Hepatocyte (in vitro differentiated cells): ENCODE measurements at regions not wholly inside any gene's neighbourhood (a gene's known extent, or its start where the extent isn't known, plus 50 kb on each side); places are given as distances from the start of the nearest gene placed in this dataset.
"Not testable (repeated sequence)": the region's sequence is repeated elsewhere in the genome, so short reads cannot be mapped to it uniquely, and the experiment has no call there.

Experiments used
- DNase-seq: peaks from one replicate; pipeline ENCODE4 v3.0.0-alpha.2; 2016; ENCODE audit warnings: low spot score
- H2AFZ ChIP-seq: fragments of 200-600 bp; sonication (generic); 2 replicates; pipeline ENCODE4 v1.6.0; 2016; ENCODE audit warnings: antibody characterized with exemption, mild to moderate bottlenecking
- H3K27ac ChIP-seq: fragments of 200-600 bp; sonication (generic); 2 replicates; pipeline ENCODE4 v1.5.1; 2016; ENCODE audit warnings: mild to moderate bottlenecking
- H3K27me3 ChIP-seq: fragments of 200-600 bp; sonication (generic); 2 replicates; pipeline ENCODE4 v1.6.1; 2016
- H3K36me3 ChIP-seq: fragments of 200-600 bp; sonication (generic); replicated peaks from 2 replicates; pipeline ENCODE4 v1.5.1; 2016; ENCODE audit warnings: low read depth; ENCODE audit not compliant: insufficient read depth
- H3K4me1 ChIP-seq: fragments of 200-600 bp; sonication (generic); 2 replicates; pipeline ENCODE4 v1.5.1; 2016; ENCODE audit warnings: mild to moderate bottlenecking, moderate library complexity; ENCODE audit not compliant: insufficient read depth
- H3K4me2 ChIP-seq: fragments of 200-600 bp; sonication (generic); 2 replicates; pipeline ENCODE4 v1.6.0; 2016
- H3K4me3 ChIP-seq: fragments of 200-600 bp; sonication (generic); 2 replicates; pipeline ENCODE4 v1.5.1; 2016; ENCODE audit warnings: mild to moderate bottlenecking
- H3K79me2 ChIP-seq: fragments of 200-600 bp; sonication (generic); 2 replicates; pipeline ENCODE4 v1.6.0; 2017; ENCODE audit warnings: mild to moderate bottlenecking
- H3K9me2 ChIP-seq: fragments of 200-600 bp; sonication (generic); replicated peaks from 2 replicates; pipeline ENCODE4 v1.6.0; 2017; ENCODE audit warnings: mild to moderate bottlenecking; ENCODE audit not compliant: insufficient read depth
- H3K9me3 ChIP-seq: fragments of 200-600 bp; sonication (generic); 2 replicates; pipeline ENCODE4 v1.5.1; 2016; ENCODE audit warnings: low read depth, mild to moderate bottlenecking
- H4K20me1 ChIP-seq: fragments of 200-600 bp; sonication (generic); 2 replicates; pipeline ENCODE4 v1.6.0; 2016; ENCODE audit warnings: mild to moderate bottlenecking; ENCODE audit not compliant: insufficient read depth, poor library complexity, severe bottlenecking
- EZH2 ChIP-seq: fragments of 200-600 bp; sonication (generic); IDR thresholded peaks from 2 replicates; pipeline ENCODE4 v1.6.1; 2016; ENCODE audit warnings: antibody characterized with exemption, mild to moderate bottlenecking, borderline replicate concordance
- EZH2phosphoT487 ChIP-seq: fragments of 200-600 bp; sonication (generic); IDR thresholded peaks from one replicate; pipeline ENCODE4 v1.6.1; 2018; ENCODE audit warnings: antibody characterized with exemption, mild to moderate bottlenecking, low read depth, moderate library complexity; ENCODE audit not compliant: unreplicated experiment, severe bottlenecking
- WGBS: methylation state at CpG from one replicate; pipeline ENCODE4 v1.1.6; 2016; ENCODE audit warnings: low lambda C conversion rate; ENCODE audit errors: missing lambda C conversion rate; 5-methylcytosine and 5-hydroxymethylcytosine counted together
- TF ChIP-seq, protein P1 (sequence below): fragments of 200-600 bp; sonication (generic); IDR thresholded peaks from 2 replicates; pipeline ENCODE4 v1.5.1; 2016; ENCODE audit warnings: antibody characterized with exemption, mild to moderate bottlenecking; ENCODE audit not compliant: poor library complexity

DNA sequence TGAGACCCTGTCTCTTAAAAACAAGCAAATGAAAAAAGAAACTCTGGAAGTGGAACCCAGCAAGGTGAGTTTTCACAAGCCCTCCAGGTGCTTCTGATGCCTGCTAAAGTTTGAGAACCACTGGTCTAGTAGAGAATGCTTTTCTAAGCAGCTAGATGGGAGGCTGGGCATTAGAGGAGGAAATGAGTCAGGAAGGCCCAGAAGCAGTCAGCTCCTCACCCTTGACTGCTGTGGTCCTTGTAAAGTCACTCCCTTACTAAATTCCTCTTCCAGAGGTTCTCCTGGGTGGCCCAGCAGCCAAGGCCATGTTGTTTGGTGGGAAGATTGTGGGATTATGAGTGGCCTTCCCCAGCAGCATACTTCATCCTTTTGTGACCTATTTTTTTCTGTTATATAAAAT is 52.0 kb upstream of the FYN start:
- Histone ChIP-seq H3K79me2 (no peaks in the 10 kb centered on the region), H3K27ac (no peak overlapping the region), H3K36me3 (no peaks in the 10 kb centered on the region), H3K4me2 (no peak overlapping the region), H2AFZ (no peak overlapping the region), H3K9me2 (no peaks in the 10 kb centered on the region), H3K4me3 (no peak overlapping the region), H3K9me3 (no peaks in the 10 kb centered on the region), H3K4me1 (no peaks in the 10 kb centered on the region), H3K27me3 (no peaks in the 10 kb centered on the region), H4K20me1 (no peaks in the 10 kb centered on the region)
- DNase-seq = no peak
- TF ChIP-seq EZH2 (no peak), EZH2phosphoT487 (no peak)
- TF ChIP-seq, protein P1, sequence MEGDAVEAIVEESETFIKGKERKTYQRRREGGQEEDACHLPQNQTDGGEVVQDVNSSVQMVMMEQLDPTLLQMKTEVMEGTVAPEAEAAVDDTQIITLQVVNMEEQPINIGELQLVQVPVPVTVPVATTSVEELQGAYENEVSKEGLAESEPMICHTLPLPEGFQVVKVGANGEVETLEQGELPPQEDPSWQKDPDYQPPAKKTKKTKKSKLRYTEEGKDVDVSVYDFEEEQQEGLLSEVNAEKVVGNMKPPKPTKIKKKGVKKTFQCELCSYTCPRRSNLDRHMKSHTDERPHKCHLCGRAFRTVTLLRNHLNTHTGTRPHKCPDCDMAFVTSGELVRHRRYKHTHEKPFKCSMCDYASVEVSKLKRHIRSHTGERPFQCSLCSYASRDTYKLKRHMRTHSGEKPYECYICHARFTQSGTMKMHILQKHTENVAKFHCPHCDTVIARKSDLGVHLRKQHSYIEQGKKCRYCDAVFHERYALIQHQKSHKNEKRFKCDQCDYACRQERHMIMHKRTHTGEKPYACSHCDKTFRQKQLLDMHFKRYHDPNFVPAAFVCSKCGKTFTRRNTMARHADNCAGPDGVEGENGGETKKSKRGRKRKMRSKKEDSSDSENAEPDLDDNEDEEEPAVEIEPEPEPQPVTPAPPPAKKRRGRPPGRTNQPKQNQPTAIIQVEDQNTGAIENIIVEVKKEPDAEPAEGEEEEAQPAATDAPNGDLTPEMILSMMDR = no peak

DNA sequence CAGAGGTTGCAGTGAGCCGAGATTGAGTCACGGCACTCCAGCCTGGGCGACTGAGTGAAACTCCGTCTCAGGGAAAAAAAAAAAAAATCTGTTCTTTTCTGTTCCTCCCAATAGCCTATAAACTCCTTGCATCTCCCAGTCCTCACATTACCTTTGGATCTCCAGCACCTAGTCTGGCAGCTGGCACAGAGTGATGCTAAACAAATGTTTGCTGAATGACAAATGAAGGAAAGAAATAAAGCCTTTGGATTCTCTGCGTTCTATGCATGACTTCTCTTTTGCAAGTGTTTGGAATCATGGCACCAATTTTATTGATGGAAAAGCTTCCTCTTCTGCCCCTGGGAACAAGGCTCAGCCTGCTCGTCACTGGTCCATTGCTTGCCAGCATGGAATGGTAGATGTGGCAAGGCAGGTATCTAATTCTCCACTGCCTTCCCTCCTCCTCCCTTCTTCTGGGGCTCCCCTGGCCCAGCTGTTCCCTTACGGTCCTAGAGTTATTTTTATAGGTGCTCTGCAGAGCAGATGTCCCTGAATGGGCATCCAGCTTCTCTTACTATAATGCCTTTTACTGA is 53.6 kb upstream of the FYN start:
- Histone ChIP-seq H3K9me3 (no peaks in the 10 kb centered on the region), H3K4me2 (no peak overlapping the region)

DNA sequence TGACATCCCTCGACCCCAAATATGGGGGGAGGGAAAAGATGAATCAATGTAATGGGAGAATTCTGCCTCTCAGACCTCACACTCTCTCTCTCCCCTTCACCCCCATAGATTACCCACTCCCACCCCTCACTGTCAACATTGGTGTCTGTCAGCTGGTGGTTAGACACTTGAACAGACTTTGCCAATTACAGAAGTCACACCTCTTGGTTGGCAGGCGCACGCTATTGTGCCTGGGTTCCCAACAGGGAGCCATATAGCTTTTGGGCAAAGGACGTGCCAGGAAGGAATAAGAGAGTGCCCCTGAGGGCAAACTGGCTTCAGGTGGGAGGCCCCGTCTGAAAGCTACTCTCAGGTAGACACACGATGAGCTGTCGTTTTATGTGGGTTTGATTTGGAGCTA is 54.1 kb upstream of the FYN start:
- no peak overlapping the region for H3K4me3 ChIP-seq
- H2AFZ ChIP-seq = no peak overlapping the region
- TF ChIP-seq EZH2phosphoT487 (no peak), EZH2 (no peak)
- TF ChIP-seq, protein P1 = no peak
- H3K27me3 ChIP-seq = no peaks in the 10 kb centered on the region
- no peak overlapping the region for H3K4me2 ChIP-seq
- H3K27ac ChIP-seq = no peak overlapping the region
- H3K36me3 ChIP-seq = no peaks in the 10 kb centered on the region
- H4K20me1 ChIP-seq = no peaks in the 10 kb centered on the region
- no peaks in the 10 kb centered on the region for H3K4me1 ChIP-seq
- 75% methylated on average over 7 of the region's 7 CpGs for WGBS
- no peaks in the 10 kb centered on the region for H3K79me2 ChIP-seq
- DNase-seq = no peak
- no peaks in the 10 kb centered on the region for H3K9me2 ChIP-seq
- H3K9me3 ChIP-seq = no peaks in the 10 kb centered on the region

More for the DNA sequence above, 53.6 kb upstream of the FYN start:
- Histone ChIP-seq H3K36me3 (no peaks in the 10 kb centered on the region), H3K27ac (no peak overlapping the region), H2AFZ (no peak overlapping the region), H3K79me2 (no peaks in the 10 kb centered on the region), H4K20me1 (no peaks in the 10 kb centered on the region), H3K9me2 (no peaks in the 10 kb centered on the region), H3K27me3 (no peaks in the 10 kb centered on the region), H3K4me1 (no peaks in the 10 kb centered on the region), H3K4me3 (no peak overlapping the region)
- 70% methylated on average over 7 of the region's 7 CpGs for WGBS
- TF ChIP-seq, protein P1 = no peak
- TF ChIP-seq EZH2phosphoT487 = no peak
- no peak for TF ChIP-seq EZH2
- no peak for DNase-seq

DNA sequence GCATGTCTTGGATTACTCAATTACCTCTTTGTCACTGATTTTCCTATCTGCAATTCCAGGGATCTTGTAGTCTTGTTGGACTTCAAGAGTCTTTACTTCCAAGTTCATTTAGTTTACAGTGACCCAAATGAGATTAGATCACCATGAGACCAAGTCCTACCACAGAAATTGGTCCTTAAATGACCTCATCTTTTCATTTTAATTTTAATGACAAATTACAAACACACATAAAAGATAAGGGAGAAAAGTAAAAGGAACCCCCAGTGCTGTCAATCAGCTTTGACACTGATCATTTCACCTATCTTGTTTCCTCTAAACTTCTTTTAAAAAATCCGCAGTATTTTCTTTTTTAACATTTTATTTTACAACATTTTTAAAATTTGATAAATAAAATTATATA is 54.9 kb upstream of the FYN start:
- Histone ChIP-seq H3K4me2 (no peak overlapping the region), H2AFZ (no peak overlapping the region), H3K79me2 (no peaks in the 10 kb centered on the region), H3K27me3 (no peaks in the 10 kb centered on the region), H4K20me1 (no peaks in the 10 kb centered on the region), H3K27ac (no peak overlapping the region), H3K4me1 (no peaks in the 10 kb centered on the region), H3K9me3 (no peaks in the 10 kb centered on the region), H3K9me2 (no peaks in the 10 kb centered on the region), H3K36me3 (no peaks in the 10 kb centered on the region), H3K4me3 (no peak overlapping the region)
- TF ChIP-seq EZH2phosphoT487 = no peak
- TF ChIP-seq EZH2 = no peak
- TF ChIP-seq, protein P1 = no peak
- 100% methylated on average over 1 of the region's 1 CpG for WGBS
- no peak for DNase-seq

DNA sequence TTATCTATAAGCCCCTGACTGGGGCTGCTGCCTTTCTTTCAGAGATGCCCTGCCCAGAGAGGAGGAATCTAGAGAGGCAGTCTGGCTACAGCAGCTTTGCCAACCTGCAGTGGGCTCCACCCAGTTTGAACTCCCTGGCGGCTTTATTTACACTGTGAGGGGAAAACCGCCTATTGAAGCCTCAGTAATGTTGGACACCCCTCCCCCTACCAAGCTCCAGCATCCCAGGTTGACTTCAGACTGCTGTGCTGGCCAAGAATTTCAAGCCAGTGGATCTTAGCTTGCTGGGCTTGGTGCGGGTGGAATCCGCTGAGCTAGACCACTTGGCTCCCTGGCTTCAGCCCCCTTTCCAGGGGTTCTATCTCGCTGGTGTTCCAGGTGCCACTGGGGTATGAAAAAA is 61.4 kb upstream of the FYN start:
- not testable (repeated sequence) for H3K4me1 ChIP-seq, H2AFZ ChIP-seq, H3K4me2 ChIP-seq, H3K79me2 ChIP-seq, H3K4me3 ChIP-seq, H3K27me3 ChIP-seq, H3K27ac ChIP-seq, H4K20me1 ChIP-seq, H3K36me3 ChIP-seq, DNase-seq, H3K9me2 ChIP-seq, H3K9me3 ChIP-seq
- WGBS = 75% methylated on average over 5 of the region's 5 CpGs
